Neural progenitor cell (in vitro differentiated cells): ENCODE measurements at regions not wholly inside any gene's neighbourhood (a gene's known extent, or its start where the extent isn't known, plus 50 kb on each side); places are given as distances from the start of the nearest gene placed in this dataset.

Experiments used
- DNase-seq: peaks from one replicate; pipeline ENCODE4 v3.0.0-alpha.2; 2016; ENCODE audit warnings: low spot score
- H2AFZ ChIP-seq: fragments of 200-600 bp; sonication (generic); replicated peaks from 2 replicates; pipeline ENCODE4 v1.6.1; 2016; ENCODE audit warnings: antibody characterized with exemption
- H3F3A ChIP-seq: fragments of 200-600 bp; sonication (generic); 2 replicates; pipeline ENCODE4 v1.6.1; 2016; ENCODE audit warnings: antibody characterized with exemption, low read depth
- H3K27ac ChIP-seq: fragments of 200-600 bp; sonication (generic); 2 replicates; pipeline ENCODE4 v1.5.1; 2016; ENCODE audit warnings: mild to moderate bottlenecking
- H3K27me3 ChIP-seq: fragments of 200-600 bp; sonication (generic); 2 replicates; pipeline ENCODE4 v1.6.1; 2016; ENCODE audit warnings: mild to moderate bottlenecking, moderate library complexity
- H3K36me3 ChIP-seq: fragments of 200-600 bp; sonication (generic); 2 replicates; pipeline ENCODE4 v1.5.1; 2016
- H3K4me1 ChIP-seq: fragments of 200-600 bp; sonication (generic); 2 replicates; pipeline ENCODE4 v1.6.1; 2016; ENCODE audit warnings: mixed run types
- H3K4me2 ChIP-seq: fragments of 200-600 bp; sonication (generic); 2 replicates; pipeline ENCODE4 v1.6.1; 2016
- H3K4me3 ChIP-seq: fragments of 200-600 bp; sonication (generic); 2 replicates; pipeline ENCODE4 v1.5.1; 2016
- H3K79me2 ChIP-seq: fragments of 200-600 bp; sonication (generic); 2 replicates; pipeline ENCODE4 v1.6.1; 2016; ENCODE audit warnings: low read depth
- H3K9ac ChIP-seq: fragments of 200-600 bp; sonication (generic); 2 replicates; pipeline ENCODE4 v1.6.1; 2016
- H3K9me3 ChIP-seq: fragments of 200-600 bp; sonication (generic); 2 replicates; pipeline ENCODE4 v1.5.1; 2016; ENCODE audit warnings: low read depth
- H4K20me1 ChIP-seq: fragments of 200-600 bp; sonication (generic); 2 replicates; pipeline ENCODE4 v1.6.1; 2016; ENCODE audit warnings: low read depth
- H3K27ac Mint-ChIP-seq: 3 replicates; pipeline ENCODE4 v1.8.0; 2021; ENCODE audit warnings: mixed read lengths
- H3K27me3 Mint-ChIP-seq: 2 replicates; pipeline ENCODE4 v1.8.0; 2022; ENCODE audit warnings: low read depth, mild to moderate bottlenecking, inconsistent platforms, moderate library complexity, mixed read lengths; ENCODE audit not compliant: insufficient read depth
- H3K36me3 Mint-ChIP-seq: 3 replicates; pipeline ENCODE4 v1.8.0; 2021; ENCODE audit warnings: mixed read lengths
- H3K4me1 Mint-ChIP-seq: 3 replicates; pipeline ENCODE4 v1.8.0; 2021; ENCODE audit warnings: mixed read lengths
- H3K4me3 Mint-ChIP-seq: 3 replicates; pipeline ENCODE4 v1.8.0; 2021; ENCODE audit warnings: mild to moderate bottlenecking, moderate library complexity, mixed read lengths
- H3K9me3 Mint-ChIP-seq: 3 replicates; pipeline ENCODE4 v1.8.0; 2020; ENCODE audit warnings: mixed read lengths
- CTCF ChIP-seq: fragments of 200-600 bp; sonication (generic); IDR thresholded peaks from 2 replicates; pipeline ENCODE4 v1.5.1; 2017; ENCODE audit warnings: antibody characterized with exemption, mild to moderate bottlenecking
- EZH2 ChIP-seq: fragments of 200-600 bp; sonication (generic); IDR thresholded peaks from 2 replicates; pipeline ENCODE4 v1.6.1; 2017; ENCODE audit warnings: antibody characterized with exemption, mild to moderate bottlenecking, moderate library complexity
- EZH2phosphoT487 ChIP-seq: fragments of 200-600 bp; sonication (generic); IDR thresholded peaks from 2 replicates; pipeline ENCODE4 v1.6.1; 2017; ENCODE audit warnings: antibody characterized with exemption

GRCh38 chr18:61236356-61237057 lies 96.7 kb upstream of the CDH20 start:
- no peaks in the 10 kb centered on the region for H3K27me3 ChIP-seq
- H2AFZ ChIP-seq: no peak overlapping the region
- no peaks in the 10 kb centered on the region for H3K9me3 Mint-ChIP-seq
- H4K20me1 ChIP-seq: no peaks in the 10 kb centered on the region
- H3K9ac ChIP-seq: no peak overlapping the region
- no peak overlapping the region for H3K27ac Mint-ChIP-seq
- no peaks in the 10 kb centered on the region for H3K4me1 ChIP-seq
- no peaks in the 10 kb centered on the region for H3K36me3 Mint-ChIP-seq
- TF ChIP-seq EZH2phosphoT487: no peak
- no peak for TF ChIP-seq CTCF
- TF ChIP-seq EZH2: no peak
- H3K4me1 Mint-ChIP-seq: no peaks in the 10 kb centered on the region
- H3K4me3 ChIP-seq: no peak overlapping the region
- DNase-seq: no peak
- H3K4me2 ChIP-seq: no peak overlapping the region
- H3K4me3 Mint-ChIP-seq: no peak overlapping the region
- H3K9me3 ChIP-seq: no peaks in the 10 kb centered on the region
- H3F3A ChIP-seq: no peaks in the 10 kb centered on the region
- H3K79me2 ChIP-seq: no peaks in the 10 kb centered on the region
- no peaks in the 10 kb centered on the region for H3K36me3 ChIP-seq
- no peak overlapping the region for H3K27ac ChIP-seq
- no peaks in the 10 kb centered on the region for H3K27me3 Mint-ChIP-seq

- H3K27ac Mint-ChIP-seq: no peak overlapping the region
- no peak overlapping the region for H3K4me3 Mint-ChIP-seq
- H3K36me3 Mint-ChIP-seq: no peaks in the 10 kb centered on the region
- no peak overlapping the region for H3K9ac ChIP-seq
- DNase-seq: no peak
- H3K4me1 ChIP-seq: no peaks in the 10 kb centered on the region
- no peak for TF ChIP-seq EZH2phosphoT487
- no peak for TF ChIP-seq CTCF
- TF ChIP-seq EZH2: no peak
- H3K9me3 Mint-ChIP-seq: no peaks in the 10 kb centered on the region
- H3F3A ChIP-seq: no peaks in the 10 kb centered on the region
- no peaks in the 10 kb centered on the region for H3K27me3 Mint-ChIP-seq
- no peaks in the 10 kb centered on the region for H4K20me1 ChIP-seq
- H3K4me1 Mint-ChIP-seq: no peaks in the 10 kb centered on the region
- no peak overlapping the region for H2AFZ ChIP-seq
- no peaks in the 10 kb centered on the region for H3K36me3 ChIP-seq
- H3K9me3 ChIP-seq: no peaks in the 10 kb centered on the region
- no peaks in the 10 kb centered on the region for H3K79me2 ChIP-seq
- H3K4me3 ChIP-seq: no peak overlapping the region
- H3K27ac ChIP-seq: no peak overlapping the region
- no peaks in the 10 kb centered on the region for H3K27me3 ChIP-seq
- no peak overlapping the region for H3K4me2 ChIP-seq
Measured at GRCh38 chr18:61237529-61237928, 95.7 kb upstream of the CDH20 start.

GRCh38 chr18:61239051-61239450 lies 94.2 kb upstream of the CDH20 start:
- Histone ChIP-seq H3F3A (no peaks in the 10 kb centered on the region), H3K4me2 (no peak overlapping the region), H3K79me2 (no peaks in the 10 kb centered on the region), H4K20me1 (no peaks in the 10 kb centered on the region), H3K9ac (no peak overlapping the region), H3K4me3 (no peak overlapping the region), H3K9me3 (no peaks in the 10 kb centered on the region), H3K36me3 (no peaks in the 10 kb centered on the region), H3K27ac (no peak overlapping the region), H2AFZ (no peak overlapping the region), H3K27me3 (no peaks in the 10 kb centered on the region), H3K4me1 (no peaks in the 10 kb centered on the region)
- Mint-ChIP-seq H3K36me3 (no peaks in the 10 kb centered on the region), H3K4me3 (no peak overlapping the region), H3K9me3 (no peaks in the 10 kb centered on the region), H3K27me3 (no peaks in the 10 kb centered on the region), H3K4me1 (no peaks in the 10 kb centered on the region), H3K27ac (no peak overlapping the region)
- TF ChIP-seq EZH2phosphoT487 (no peak), CTCF (no peak), EZH2 (no peak)
- no peak for DNase-seq
